ENCODE measurements at regions not wholly inside any gene's neighbourhood (a gene's known extent, or its start where the extent isn't known, plus 50 kb on each side); places are given as distances from the start of the nearest gene placed in this dataset.

GRCh38 chr10:90641731-90642130 is 216.1 kb downstream of the HTR7 start:
- no peak for FAIRE-seq

- no peak for FAIRE-seq
These were observed 215.7 kb downstream of the HTR7 start for GRCh38 chr10:90642136-90642535.

- FAIRE-seq = no peak
These were observed 215.2 kb downstream of the HTR7 start for GRCh38 chr10:90642650-90643049.

GRCh38 chr10:90644165-90644564 is 213.7 kb downstream of the HTR7 start:
- FAIRE-seq = no peak

- no peak for FAIRE-seq
These were observed 207.0 kb downstream of the HTR7 start for GRCh38 chr10:90650858-90651257.

DNA sequence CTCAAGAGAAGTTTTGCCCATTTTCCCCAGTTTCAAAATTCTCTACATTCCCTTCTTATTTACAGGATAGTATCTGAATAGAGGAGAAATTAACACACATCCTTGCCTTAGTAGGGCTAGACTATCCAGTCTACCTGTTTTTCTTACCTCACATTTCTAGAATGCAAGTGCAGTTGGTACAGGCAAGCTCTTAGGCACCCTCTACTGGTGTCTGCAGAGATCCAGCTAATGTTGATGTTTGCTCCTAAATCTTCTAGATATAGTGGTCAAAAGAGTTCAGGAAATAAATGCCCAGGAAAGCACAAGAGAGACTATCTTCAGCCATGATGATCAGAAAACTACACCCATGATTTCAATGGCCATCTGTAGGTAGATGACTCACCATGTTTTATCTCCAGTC is 205.3 kb downstream of the HTR7 start:
- FAIRE-seq = no peak

- FAIRE-seq = no peak
These were observed 199.0 kb downstream of the HTR7 start for GRCh38 chr10:90658791-90659190.

DNA sequence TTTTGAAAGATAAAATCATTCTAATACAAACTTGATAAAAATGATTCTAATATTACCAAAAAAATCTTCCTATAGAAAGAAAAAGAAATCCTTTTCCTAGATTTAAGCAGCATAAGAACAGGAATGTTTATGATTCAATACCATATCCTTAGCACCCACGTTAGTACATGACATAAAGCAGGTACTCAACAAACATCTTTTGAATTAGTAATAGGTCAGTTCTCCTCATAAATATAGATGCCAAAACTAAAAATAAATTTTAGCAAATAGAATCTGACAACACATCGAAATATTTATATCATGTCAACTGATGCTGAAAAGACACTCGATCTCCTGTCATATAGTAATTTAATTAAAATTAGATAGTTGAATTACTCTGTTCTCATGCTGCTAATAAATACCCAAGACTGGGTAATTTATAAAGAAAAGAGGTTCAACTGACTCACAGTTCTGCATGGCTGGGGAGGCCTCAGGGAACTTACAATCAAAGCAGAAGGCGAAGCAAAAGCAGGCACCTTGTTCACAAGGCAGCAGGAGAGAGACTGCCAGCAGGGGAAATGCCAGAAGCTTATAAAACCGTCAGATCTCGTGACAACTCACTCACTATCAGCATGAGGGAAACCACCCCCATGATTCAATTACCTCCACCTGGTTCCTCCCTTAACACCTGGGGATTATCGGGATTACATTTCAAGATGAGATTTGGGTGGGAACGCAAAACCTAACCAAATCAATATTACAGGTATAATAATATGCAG is 191.8 kb downstream of the HTR7 start:
- no peak for FAIRE-seq

DNA sequence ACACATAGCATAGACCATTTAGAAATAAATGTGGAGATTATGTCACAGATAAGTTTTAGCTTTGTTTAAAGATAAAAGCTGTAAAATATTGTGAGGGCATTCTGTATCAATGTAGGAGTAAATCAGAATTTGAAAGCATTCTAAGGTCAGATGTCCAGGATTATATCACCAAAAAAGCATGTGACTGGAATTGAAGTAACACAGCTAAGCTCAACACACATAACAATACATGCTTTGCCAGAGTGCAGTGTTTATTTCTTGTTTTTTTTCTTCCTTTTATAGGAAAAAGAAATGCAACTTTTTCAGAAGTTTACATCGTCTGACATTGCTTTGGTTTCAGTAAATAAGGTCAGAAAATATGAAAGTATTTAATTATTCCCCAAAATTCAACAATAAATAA is 183.4 kb downstream of the HTR7 start:
- FAIRE-seq = no peak

GRCh38 chr10:90674928-90675327 is 182.9 kb downstream of the HTR7 start:
- no peak for FAIRE-seq

DNA sequence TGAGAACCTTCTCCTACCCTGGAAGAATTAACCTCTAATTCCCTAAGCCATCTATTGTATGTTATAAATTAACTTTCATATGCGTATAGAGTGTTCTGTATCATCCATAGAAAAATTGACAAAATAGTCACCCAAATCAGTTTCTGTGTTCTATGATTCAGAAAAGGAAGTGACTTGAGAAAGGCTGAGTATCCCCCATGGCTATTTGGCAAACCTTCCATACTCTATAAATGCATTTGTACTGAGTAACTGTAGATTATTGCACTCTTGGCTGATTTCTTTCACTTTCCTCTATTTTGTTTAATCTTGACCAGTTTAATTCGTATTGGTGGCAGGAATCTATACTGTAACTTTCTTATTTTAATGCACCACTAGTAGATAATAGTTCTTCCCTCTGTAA is 182.2 kb downstream of the HTR7 start:
- FAIRE-seq = no peak

All from islet of Langerhans (tissue), 1 donor.